ENCODE measurements at regions not wholly inside any gene's neighbourhood (a gene's known extent, or its start where the extent isn't known, plus 50 kb on each side); places are given as distances from the start of the nearest gene placed in this dataset.
A peak's percentile ranks its signal among the peaks of the same experiment; 100 is the strongest.

DNA sequence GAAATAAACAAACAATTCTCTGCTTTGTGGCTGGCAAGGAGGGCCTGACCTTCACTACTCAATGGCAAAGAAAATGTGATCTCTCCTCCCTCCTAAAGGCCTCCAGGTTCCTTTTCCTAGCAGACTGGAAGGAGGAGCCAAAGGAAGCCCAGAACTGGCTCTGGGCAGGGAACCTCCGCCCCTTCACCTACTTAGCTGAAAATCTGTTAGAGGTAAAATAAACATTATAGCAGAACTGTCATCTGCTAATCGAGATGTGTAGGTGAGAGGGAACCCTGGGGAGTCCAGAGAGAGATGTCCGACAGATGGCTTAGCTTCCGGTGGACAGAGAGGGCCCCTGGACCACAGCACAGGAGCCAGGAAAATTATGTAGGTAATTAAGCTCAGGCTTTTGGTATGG, 75.2 kb upstream of the KCNA3 start (continued):
- TF ChIP-seq, protein P1, sequence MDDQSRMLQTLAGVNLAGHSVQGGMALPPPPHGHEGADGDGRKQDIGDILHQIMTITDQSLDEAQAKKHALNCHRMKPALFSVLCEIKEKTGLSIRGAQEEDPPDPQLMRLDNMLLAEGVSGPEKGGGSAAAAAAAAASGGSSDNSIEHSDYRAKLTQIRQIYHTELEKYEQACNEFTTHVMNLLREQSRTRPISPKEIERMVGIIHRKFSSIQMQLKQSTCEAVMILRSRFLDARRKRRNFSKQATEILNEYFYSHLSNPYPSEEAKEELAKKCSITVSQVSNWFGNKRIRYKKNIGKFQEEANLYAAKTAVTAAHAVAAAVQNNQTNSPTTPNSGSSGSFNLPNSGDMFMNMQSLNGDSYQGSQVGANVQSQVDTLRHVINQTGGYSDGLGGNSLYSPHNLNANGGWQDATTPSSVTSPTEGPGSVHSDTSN (IDR thresholded peaks at IDR 0.05) = no peak
- TF ChIP-seq ZNF302 (CRISPR knock-in tag; IDR thresholded peaks at IDR 0.05) = no peak
- TF ChIP-seq, protein P2, sequence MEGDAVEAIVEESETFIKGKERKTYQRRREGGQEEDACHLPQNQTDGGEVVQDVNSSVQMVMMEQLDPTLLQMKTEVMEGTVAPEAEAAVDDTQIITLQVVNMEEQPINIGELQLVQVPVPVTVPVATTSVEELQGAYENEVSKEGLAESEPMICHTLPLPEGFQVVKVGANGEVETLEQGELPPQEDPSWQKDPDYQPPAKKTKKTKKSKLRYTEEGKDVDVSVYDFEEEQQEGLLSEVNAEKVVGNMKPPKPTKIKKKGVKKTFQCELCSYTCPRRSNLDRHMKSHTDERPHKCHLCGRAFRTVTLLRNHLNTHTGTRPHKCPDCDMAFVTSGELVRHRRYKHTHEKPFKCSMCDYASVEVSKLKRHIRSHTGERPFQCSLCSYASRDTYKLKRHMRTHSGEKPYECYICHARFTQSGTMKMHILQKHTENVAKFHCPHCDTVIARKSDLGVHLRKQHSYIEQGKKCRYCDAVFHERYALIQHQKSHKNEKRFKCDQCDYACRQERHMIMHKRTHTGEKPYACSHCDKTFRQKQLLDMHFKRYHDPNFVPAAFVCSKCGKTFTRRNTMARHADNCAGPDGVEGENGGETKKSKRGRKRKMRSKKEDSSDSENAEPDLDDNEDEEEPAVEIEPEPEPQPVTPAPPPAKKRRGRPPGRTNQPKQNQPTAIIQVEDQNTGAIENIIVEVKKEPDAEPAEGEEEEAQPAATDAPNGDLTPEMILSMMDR (IDR thresholded peaks at IDR 0.05) = no peak
- TF ChIP-seq, protein P3, sequence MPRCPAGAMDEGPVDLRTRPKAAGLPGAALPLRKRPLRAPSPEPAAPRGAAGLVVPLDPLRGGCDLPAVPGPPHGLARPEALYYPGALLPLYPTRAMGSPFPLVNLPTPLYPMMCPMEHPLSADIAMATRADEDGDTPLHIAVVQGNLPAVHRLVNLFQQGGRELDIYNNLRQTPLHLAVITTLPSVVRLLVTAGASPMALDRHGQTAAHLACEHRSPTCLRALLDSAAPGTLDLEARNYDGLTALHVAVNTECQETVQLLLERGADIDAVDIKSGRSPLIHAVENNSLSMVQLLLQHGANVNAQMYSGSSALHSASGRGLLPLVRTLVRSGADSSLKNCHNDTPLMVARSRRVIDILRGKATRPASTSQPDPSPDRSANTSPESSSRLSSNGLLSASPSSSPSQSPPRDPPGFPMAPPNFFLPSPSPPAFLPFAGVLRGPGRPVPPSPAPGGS (IDR thresholded peaks at IDR 0.05) = no peak
- no peak for TF ChIP-seq CBX2 (IDR thresholded peaks at IDR 0.05; ENCODE audit: borderline replicate concordance, low read depth)
- TF ChIP-seq FOXS1 (CRISPR knock-in tag; IDR thresholded peaks at IDR 0.05) = no peak
- no peak for TF ChIP-seq HOXB13 (CRISPR knock-in tag; IDR thresholded peaks at IDR 0.05; ENCODE audit: low read depth)
- TF ChIP-seq KDM1A (IDR thresholded peaks at IDR 0.05; ENCODE audit: low read depth) = no peak
- no peak for TF ChIP-seq TFCP2L1 (CRISPR knock-in tag; IDR thresholded peaks at IDR 0.05)
- TF ChIP-seq PHF8 (IDR thresholded peaks at IDR 0.05; ENCODE audit: borderline replicate concordance, low read depth) = no peak
- no peak for TF ChIP-seq CEBPB (IDR thresholded peaks at IDR 0.05)

DNA sequence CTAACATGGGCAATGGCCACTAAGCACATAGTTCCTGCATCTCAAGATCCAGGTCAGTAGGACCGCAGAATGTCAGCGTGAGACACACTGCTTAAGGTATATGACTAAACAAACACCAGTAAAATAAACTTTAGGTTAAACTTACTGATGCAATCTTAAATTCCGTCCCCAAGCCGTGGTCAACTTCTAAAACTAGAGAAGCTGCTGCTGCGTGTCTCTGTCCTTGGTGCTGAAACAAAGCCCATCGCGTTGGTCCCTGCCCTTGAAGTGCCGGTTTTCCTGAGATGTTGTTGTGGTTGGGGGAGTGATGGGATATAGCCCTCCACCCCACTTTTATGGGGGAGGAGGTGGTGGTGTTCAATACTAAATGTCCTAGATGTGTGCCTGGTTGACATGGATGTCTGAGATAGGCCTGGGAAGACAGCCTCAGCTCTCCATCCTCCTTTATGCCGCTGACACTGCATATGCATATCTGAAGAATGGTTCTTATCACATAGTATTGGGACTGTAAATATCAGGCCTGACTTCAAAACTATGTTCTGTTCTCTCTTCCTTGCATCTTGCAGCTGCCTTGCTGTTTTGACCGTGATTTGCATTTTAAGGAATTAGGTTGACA, 72.0 kb upstream of the KCNA3 start:
- no peak for ATAC-seq

More for the DNA sequence above, 72.0 kb upstream of the KCNA3 start:
- DNase-seq (ENCODE audit: low read depth in 1 of 2, low spot score in 1 of 2) (peak in 1 of 2 experiments; percentile 6), FAIRE-seq (no peak)
- Histone ChIP-seq H3K4me1 (no peaks in the 10 kb centered on the region), H3K9me3 (no peaks in the 10 kb centered on the region), H3K4me3 (no peak overlapping the region), H3K27ac (no peak overlapping the region), H3K4me2 (no peak overlapping the region)
- POLR2A ChIA-PET = no interaction called here
- CTCF ChIA-PET = interaction anchor here (0.6 to 1.0 kb wide), 2 partner anchors 19 to 112 kb away, joined by 3 read pairs; no protein-coding TSS in a partner anchor
- TF ChIP-seq, protein P2 (IDR thresholded peaks at IDR 0.05) = no peak
- TF ChIP-seq ZFP36 (IDR thresholded peaks at IDR 0.05; ENCODE audit: borderline replicate concordance, partially characterized antibody) (no peak), JUN (IDR thresholded peaks at IDR 0.05) (no peak), HOXB5 (CRISPR knock-in tag; IDR thresholded peaks at IDR 0.05) (no peak), JUNB (IDR thresholded peaks at IDR 0.05) (no peak), RCOR1 (IDR thresholded peaks at IDR 0.05; ENCODE audit: low read depth, low read length) (no peak), BHLHE40 (IDR thresholded peaks at IDR 0.05; ENCODE audit: low read depth, low read length) (no peak), RNF2 (IDR thresholded peaks at IDR 0.05; ENCODE audit: borderline replicate concordance, low read depth) (no peak), HOXA7 (CRISPR knock-in tag; IDR thresholded peaks at IDR 0.05) (no peak), EHMT2 (IDR thresholded peaks at IDR 0.05; ENCODE audit: low read depth) (0 out of 2 replicates have a peak, but pooled peaks have one; percentile 61), MAZ (IDR thresholded peaks at IDR 0.05; ENCODE audit: borderline replicate concordance, low read depth, low read length) (no peak), RAD21 (conservative IDR thresholded peaks at IDR 0.05 in 1 of 2, IDR thresholded peaks at IDR 0.05 in 1 of 2) (no peak)
- TF ChIP-seq, protein P4, sequence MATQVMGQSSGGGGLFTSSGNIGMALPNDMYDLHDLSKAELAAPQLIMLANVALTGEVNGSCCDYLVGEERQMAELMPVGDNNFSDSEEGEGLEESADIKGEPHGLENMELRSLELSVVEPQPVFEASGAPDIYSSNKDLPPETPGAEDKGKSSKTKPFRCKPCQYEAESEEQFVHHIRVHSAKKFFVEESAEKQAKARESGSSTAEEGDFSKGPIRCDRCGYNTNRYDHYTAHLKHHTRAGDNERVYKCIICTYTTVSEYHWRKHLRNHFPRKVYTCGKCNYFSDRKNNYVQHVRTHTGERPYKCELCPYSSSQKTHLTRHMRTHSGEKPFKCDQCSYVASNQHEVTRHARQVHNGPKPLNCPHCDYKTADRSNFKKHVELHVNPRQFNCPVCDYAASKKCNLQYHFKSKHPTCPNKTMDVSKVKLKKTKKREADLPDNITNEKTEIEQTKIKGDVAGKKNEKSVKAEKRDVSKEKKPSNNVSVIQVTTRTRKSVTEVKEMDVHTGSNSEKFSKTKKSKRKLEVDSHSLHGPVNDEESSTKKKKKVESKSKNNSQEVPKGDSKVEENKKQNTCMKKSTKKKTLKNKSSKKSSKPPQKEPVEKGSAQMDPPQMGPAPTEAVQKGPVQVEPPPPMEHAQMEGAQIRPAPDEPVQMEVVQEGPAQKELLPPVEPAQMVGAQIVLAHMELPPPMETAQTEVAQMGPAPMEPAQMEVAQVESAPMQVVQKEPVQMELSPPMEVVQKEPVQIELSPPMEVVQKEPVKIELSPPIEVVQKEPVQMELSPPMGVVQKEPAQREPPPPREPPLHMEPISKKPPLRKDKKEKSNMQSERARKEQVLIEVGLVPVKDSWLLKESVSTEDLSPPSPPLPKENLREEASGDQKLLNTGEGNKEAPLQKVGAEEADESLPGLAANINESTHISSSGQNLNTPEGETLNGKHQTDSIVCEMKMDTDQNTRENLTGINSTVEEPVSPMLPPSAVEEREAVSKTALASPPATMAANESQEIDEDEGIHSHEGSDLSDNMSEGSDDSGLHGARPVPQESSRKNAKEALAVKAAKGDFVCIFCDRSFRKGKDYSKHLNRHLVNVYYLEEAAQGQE (IDR thresholded peaks at IDR 0.05) = peak; percentile 94
- WGBS (ENCODE audit: missing lambda C conversion rate) = 32% methylated on average over 10 of the region's 10 CpGs

Measured in A549 (cell line).